ENCODE measurements at regions not wholly inside any gene's neighbourhood (a gene's known extent, or its start where the extent isn't known, plus 50 kb on each side); places are given as distances from the start of the nearest gene placed in this dataset.

DNA sequence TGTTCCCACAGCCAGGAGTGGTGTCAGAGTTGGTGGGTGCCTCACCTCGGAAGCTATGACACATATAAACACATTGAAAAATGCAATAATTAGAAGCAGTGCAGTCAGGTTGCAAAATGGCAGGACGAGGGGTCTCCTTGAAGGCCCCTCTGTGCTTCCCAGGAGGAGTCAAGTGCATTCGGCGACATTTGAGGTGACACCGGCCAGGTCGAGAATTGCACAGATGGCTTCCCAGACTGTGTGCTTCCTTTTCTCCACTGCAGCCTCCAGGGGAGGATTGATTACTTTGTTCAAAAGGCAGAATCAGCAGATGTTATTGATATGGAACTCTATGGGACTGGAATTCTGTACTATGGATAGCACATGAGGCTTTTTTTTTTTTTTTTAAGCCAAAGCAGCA is 163.2 kb downstream of the MINAR1 start:
- H3K4me3 ChIP-seq, result no peak overlapping the region
- no peak for DNase-seq
- no peaks in the 10 kb centered on the region for H3K36me3 ChIP-seq
- H3K4me1 ChIP-seq, result no peaks in the 10 kb centered on the region
- intact Hi-C loops (cut with micrococcal nuclease), result no loop called here
- peaks cover 64% of the 10 kb centered on the region for H3K27me3 ChIP-seq (ENCODE audit: low read depth)
- TF ChIP-seq, protein P1, sequence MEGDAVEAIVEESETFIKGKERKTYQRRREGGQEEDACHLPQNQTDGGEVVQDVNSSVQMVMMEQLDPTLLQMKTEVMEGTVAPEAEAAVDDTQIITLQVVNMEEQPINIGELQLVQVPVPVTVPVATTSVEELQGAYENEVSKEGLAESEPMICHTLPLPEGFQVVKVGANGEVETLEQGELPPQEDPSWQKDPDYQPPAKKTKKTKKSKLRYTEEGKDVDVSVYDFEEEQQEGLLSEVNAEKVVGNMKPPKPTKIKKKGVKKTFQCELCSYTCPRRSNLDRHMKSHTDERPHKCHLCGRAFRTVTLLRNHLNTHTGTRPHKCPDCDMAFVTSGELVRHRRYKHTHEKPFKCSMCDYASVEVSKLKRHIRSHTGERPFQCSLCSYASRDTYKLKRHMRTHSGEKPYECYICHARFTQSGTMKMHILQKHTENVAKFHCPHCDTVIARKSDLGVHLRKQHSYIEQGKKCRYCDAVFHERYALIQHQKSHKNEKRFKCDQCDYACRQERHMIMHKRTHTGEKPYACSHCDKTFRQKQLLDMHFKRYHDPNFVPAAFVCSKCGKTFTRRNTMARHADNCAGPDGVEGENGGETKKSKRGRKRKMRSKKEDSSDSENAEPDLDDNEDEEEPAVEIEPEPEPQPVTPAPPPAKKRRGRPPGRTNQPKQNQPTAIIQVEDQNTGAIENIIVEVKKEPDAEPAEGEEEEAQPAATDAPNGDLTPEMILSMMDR (IDR thresholded peaks at IDR 0.05; ENCODE audit: borderline replicate concordance), result no peak
- no peak overlapping the region for H3K27ac ChIP-seq (replicated peaks)
- no peaks in the 10 kb centered on the region for H3K9me3 ChIP-seq (replicated peaks)

DNA sequence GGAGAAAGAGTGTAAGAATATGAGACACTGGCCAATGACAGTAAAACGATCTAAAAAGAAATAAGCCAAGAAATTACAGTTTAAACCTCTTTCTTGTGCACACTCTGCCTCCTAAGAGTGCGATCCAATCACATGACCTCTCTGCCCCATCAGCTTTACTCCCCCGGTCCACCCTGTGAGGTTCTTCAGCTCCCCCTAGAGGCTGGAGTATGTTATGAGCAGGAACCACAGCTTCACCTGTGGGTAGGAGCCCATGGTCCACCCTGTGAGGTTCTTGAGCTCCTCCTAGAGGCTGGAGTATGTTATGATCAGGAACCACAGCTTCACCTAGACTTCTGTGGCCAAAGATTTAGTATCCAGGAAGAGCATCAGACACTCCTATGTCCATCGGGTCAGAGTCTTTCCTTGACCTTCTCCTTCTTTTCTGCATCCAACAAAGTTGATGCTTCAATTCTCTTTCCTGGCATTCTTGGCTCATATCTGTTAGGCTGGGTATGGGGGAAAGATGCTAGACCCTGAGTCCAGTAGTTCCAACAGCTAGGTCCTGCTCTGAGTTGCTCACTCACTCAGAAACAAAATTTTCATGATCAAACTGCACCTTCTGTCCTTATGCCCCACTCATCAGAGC is 164.0 kb downstream of the MINAR1 start:
- no peaks in the 10 kb centered on the region for H3K9me3 ChIP-seq (replicated peaks)
- no peak for DNase-seq
- H3K27me3 ChIP-seq (ENCODE audit: low read depth), result peaks cover 60% of the 10 kb centered on the region
- no peaks in the 10 kb centered on the region for H3K4me1 ChIP-seq
- TF ChIP-seq, protein P1 (IDR thresholded peaks at IDR 0.05; ENCODE audit: borderline replicate concordance), result peak; percentile 63
- intact Hi-C loops (cut with micrococcal nuclease), result no loop called here
- H3K4me3 ChIP-seq, result no peak overlapping the region
- H3K27ac ChIP-seq (replicated peaks), result no peak overlapping the region
- H3K36me3 ChIP-seq, result no peaks in the 10 kb centered on the region

DNA sequence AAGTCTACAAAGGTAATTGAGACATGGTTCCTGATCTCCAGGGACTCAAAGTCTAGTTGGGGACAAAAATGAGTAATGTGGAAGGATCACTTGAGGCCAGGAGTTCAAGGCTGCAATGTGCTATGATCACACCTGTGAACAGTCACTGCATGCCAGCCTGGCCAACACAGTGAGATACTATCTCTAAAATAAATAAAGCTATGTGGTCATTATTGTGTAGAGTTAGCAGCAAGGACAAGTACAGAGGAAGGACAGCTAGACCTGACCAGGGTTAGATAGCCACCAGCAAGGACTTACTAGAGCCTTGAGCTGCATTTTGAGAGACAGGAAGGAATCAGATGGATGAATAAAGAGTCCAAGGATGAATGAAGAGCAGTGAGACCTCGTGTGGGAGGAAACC is 166.5 kb downstream of the MINAR1 start:
- no peak for DNase-seq
- TF ChIP-seq, protein P1 (IDR thresholded peaks at IDR 0.05; ENCODE audit: borderline replicate concordance), result no peak
- Histone ChIP-seq H3K4me1 (peaks cover 7% of the 10 kb centered on the region), H3K27me3 (ENCODE audit: low read depth) (peaks cover 45% of the 10 kb centered on the region), H3K9me3 (replicated peaks) (no peaks in the 10 kb centered on the region), H3K36me3 (no peaks in the 10 kb centered on the region), H3K4me3 (no peak overlapping the region), H3K27ac (replicated peaks) (no peak overlapping the region)
- intact Hi-C loops (cut with micrococcal nuclease), result no loop called here

DNA sequence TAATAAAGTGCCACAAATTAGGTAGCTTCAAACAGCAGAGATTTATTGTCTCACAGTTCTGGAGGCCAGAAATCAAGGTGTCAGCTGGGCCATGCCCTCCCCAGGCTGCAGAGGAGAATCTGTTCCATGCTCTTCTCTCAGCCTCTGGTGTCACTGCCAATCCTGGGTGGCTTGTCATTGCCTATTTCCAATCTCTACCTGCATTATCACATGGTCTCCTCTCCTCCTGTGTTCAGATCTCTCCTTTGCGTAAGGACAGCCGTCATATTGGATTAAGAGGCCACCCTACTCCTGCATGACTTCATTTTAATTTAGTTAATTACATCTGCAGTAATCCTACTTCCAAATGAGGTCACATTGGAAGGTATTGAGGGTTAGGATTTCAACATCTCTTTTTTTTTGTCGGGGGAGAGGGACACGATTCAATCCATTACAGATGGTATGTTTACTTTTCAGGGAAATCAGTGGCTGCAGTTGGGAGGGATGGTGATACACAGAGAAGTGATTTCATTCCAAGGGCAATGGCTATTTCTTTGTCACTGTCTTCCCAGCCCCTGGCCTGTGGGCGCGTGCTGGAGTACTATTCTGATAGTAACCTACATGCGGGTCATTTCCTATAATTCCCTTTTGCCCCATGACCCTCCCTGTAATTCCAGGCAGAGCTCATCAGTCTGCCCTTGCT is 169.4 kb downstream of the MINAR1 start:
- DNase-seq, result no peak
- H3K27me3 ChIP-seq (ENCODE audit: low read depth), result peaks cover 28% of the 10 kb centered on the region
- no peaks in the 10 kb centered on the region for H3K9me3 ChIP-seq (replicated peaks)
- intact Hi-C loops (cut with micrococcal nuclease), result no loop called here
- H3K27ac ChIP-seq (replicated peaks), result no peak overlapping the region
- TF ChIP-seq, protein P1 (IDR thresholded peaks at IDR 0.05; ENCODE audit: borderline replicate concordance), result no peak
- H3K4me3 ChIP-seq, result no peak overlapping the region
- no peaks in the 10 kb centered on the region for H3K36me3 ChIP-seq
- H3K4me1 ChIP-seq, result peaks cover 7% of the 10 kb centered on the region

DNA sequence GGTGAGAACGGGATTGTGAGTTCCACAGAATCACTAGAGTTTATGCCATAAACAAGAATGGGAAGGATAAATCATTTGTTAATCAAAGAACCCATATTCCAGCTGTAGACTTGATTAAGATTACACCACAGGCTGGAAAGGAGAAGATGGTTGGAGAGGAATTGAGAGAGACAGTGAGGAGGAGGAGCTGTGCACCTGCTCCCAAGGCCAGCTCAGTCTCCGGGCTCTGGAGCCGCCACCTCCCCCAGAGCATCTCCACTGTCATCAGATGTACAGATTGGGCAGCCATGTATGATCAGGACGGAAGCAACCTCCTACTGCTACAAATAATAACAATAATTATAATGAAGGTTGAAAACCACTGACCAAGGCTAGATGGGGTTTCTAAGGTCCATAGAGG is 170.0 kb downstream of the MINAR1 start:
- Histone ChIP-seq H3K36me3 (no peaks in the 10 kb centered on the region), H3K4me3 (no peak overlapping the region), H3K27me3 (ENCODE audit: low read depth) (peaks cover 21% of the 10 kb centered on the region), H3K9me3 (replicated peaks) (no peaks in the 10 kb centered on the region), H3K27ac (replicated peaks) (no peak overlapping the region), H3K4me1 (peaks cover 7% of the 10 kb centered on the region)
- DNase-seq, result no peak
- intact Hi-C loops (cut with micrococcal nuclease), result no loop called here
- TF ChIP-seq, protein P1 (IDR thresholded peaks at IDR 0.05; ENCODE audit: borderline replicate concordance), result no peak
